Testis (tissue), 2 donors: ENCODE measurements at regions not wholly inside any gene's neighbourhood (a gene's known extent, or its start where the extent isn't known, plus 50 kb on each side); places are given as distances from the start of the nearest gene placed in this dataset.

Source experiments
- CTCF ChIP-seq, 3 experiments: fragments of 450-650 bp in 2 of 3; fragments of 200-600 bp in 1 of 3; sonication (generic) in 1 of 3; IDR thresholded peaks; one replicate each; pipeline ENCODE4 v1.5.1; 2016 to 2019; ENCODE audit warnings: antibody characterized with exemption in 3 of 3, mild to moderate bottlenecking in 2 of 3, moderate library complexity in 1 of 3
- POLR2A ChIP-seq: fragments of 450-650 bp; IDR thresholded peaks from one replicate; pipeline ENCODE4 v1.6.1; 2017; ENCODE audit warnings: antibody characterized with exemption, mild to moderate bottlenecking, moderate library complexity

DNA sequence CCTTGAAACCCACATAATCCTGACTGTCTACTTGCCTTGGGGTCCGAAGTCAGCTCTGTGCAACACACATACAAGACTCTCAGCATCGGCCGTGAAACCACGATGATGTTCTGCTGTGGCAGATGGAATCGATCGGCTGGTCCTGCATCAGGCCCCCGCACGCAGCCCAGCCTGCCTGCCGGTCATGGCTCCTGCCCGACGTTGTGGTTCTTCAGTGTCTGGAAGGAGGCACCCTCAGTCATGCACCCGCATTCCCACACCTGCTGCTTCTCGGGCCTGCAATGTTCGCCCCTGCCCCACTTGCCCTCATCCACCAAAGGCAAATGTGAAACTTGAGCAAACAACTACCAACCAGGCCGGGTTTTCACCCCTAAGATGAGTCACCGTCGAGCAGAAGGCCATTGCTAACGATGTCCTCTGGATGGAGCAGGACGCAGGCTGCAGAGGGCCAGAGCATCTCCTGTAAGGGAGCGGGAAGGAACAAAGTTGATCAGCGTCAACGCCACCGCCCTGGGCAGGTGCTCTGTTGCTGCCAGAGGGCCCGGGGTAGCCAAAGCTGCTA is 128.9 kb upstream of the PDE10A start:
- TF ChIP-seq CTCF (IDR thresholded peaks at IDR 0.05) (no peak), POLR2A (no peak)
